Testis (tissue), 2 donors: ENCODE measurements at regions not wholly inside any gene's neighbourhood (a gene's known extent, or its start where the extent isn't known, plus 50 kb on each side); places are given as distances from the start of the nearest gene placed in this dataset.

Experiments used
- POLR2A ChIP-seq: fragments of 450-650 bp; IDR thresholded peaks from one replicate; pipeline ENCODE4 v1.6.1; 2017; ENCODE audit warnings: antibody characterized with exemption, mild to moderate bottlenecking, moderate library complexity
- TF ChIP-seq, protein P1 (sequence below), 3 experiments: fragments of 450-650 bp in 2 of 3; fragments of 200-600 bp in 1 of 3; sonication (generic) in 1 of 3; IDR thresholded peaks; one replicate each; pipeline ENCODE4 v1.5.1; 2016 to 2019; ENCODE audit warnings: antibody characterized with exemption in 3 of 3, mild to moderate bottlenecking in 2 of 3, moderate library complexity in 1 of 3

DNA sequence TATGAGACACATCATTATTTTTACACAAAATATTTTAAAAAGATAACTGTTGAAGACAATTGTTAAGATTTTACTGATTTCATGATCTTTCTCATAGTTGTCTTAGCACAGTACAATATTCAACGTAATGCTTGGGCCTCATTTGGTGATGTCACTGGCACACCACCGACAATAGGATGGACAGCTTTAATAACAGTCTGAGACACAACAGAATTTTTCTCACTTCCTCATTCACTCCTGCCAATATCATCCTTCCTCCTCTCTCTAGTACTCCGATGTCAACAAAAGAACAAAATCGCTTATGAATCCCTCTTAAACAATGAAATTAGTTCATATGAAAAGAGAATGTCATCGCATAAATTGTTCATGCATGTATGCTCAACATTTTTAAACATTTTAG is 461.9 kb upstream of the CDH7 start:
- TF ChIP-seq, protein P1, sequence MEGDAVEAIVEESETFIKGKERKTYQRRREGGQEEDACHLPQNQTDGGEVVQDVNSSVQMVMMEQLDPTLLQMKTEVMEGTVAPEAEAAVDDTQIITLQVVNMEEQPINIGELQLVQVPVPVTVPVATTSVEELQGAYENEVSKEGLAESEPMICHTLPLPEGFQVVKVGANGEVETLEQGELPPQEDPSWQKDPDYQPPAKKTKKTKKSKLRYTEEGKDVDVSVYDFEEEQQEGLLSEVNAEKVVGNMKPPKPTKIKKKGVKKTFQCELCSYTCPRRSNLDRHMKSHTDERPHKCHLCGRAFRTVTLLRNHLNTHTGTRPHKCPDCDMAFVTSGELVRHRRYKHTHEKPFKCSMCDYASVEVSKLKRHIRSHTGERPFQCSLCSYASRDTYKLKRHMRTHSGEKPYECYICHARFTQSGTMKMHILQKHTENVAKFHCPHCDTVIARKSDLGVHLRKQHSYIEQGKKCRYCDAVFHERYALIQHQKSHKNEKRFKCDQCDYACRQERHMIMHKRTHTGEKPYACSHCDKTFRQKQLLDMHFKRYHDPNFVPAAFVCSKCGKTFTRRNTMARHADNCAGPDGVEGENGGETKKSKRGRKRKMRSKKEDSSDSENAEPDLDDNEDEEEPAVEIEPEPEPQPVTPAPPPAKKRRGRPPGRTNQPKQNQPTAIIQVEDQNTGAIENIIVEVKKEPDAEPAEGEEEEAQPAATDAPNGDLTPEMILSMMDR (IDR thresholded peaks at IDR 0.05) = no peak
- no peak for TF ChIP-seq POLR2A
